M059J (cell line): ENCODE measurements at regions not wholly inside any gene's neighbourhood (a gene's known extent, or its start where the extent isn't known, plus 50 kb on each side); places are given as distances from the start of the nearest gene placed in this dataset.

Experiments
- DNase-seq: peaks from one replicate; pipeline ENCODE4 v3.0.0-alpha.2; 2012; ENCODE audit warnings: low read depth

GRCh38 chr7:16233517-16233916 lies 187.8 kb downstream of the CRPPA start:
- no peak for DNase-seq

- no peak for DNase-seq
Measured at GRCh38 chr7:16232273-16232672, 189.1 kb downstream of the CRPPA start.

- no peak for DNase-seq
Measured at GRCh38 chr7:16223963-16224707, 197.2 kb downstream of the CRPPA start.

- no peak for DNase-seq
Measured at GRCh38 chr7:16212610-16213009, 208.7 kb downstream of the CRPPA start.

DNA sequence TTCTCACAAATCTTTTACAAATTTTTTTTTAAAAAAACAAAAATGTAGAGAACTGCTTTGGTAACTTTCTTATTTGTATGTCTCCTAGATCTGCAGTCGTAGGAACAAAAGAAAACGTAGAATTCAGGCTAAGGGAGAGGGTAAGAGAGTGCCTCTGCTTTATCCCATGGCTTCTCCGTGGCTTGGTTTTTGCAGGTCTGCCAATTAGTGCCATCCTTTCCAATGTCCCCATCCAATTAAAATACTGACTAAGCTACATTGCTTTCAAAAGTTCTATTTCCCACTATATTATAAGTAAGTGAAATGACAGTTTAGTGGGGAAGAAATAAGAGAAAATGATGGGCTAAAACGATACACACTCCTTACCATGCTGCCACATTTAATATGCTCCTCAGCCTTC lies 209.3 kb downstream of the CRPPA start:
- DNase-seq: no peak

DNA sequence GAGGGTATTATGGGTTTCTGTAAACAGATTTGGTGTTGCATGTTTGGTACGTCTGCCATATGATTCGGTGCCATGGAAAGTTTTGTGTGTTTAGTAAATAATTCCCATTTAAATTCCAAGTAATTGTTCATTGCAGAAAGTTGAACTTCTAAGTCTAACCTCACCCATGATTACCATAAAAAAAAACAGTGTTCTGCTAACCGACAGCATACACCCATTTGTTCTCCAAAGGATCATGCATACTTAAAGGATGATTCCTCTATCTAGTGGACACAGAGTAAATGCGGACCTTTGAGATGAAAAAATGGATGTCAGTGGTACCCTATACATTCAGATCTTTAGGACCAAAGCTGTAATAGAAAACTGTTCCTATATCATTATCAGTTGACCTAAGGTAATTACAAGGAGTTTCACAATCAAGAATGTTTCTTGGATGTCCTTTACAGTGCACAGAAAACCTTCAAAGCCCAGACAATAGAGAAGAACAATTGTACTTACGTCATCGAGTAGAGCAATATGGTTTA lies 209.9 kb downstream of the CRPPA start:
- peak; percentile 11 for DNase-seq

GRCh38 chr7:16210171-16210570 lies 211.2 kb downstream of the CRPPA start:
- no peak for DNase-seq

DNA sequence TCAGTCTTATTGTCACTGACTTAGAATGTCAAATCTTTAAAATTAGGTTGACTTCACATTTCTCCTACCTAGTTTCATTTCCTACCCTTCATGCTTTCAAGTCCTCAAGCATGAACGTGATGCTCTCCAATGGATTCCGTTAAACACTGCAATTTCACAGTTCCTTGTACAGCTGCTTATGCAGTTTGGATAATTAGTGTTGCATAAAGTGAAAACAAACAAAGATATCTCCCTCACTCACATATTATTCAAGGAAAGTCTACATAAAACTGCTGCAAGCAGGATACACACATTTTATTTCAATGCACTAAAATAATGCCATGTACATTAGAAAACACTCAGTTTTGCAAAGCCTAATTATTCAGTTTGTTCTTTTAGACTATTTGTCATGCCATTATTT lies 214.0 kb downstream of the CRPPA start:
- no peak for DNase-seq

DNA sequence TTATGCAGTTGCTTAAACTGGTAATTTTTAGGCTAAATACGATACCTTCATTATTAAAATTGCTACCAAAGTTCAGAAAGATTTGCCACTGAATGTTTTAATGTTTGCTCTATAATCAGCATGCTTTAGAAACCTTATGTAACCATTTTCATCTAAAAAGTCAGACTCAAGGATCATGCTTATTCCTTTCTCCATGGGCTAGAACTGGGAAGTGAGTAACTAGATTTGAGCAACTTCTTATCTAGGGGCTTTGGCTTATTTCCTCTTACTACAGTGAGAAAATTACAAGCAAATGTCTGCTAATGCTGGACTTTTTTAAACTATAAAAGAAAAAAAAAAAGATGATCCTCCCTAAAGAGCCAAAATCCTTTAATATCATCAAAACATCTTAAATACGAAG lies 215.9 kb downstream of the CRPPA start:
- no peak for DNase-seq

DNA sequence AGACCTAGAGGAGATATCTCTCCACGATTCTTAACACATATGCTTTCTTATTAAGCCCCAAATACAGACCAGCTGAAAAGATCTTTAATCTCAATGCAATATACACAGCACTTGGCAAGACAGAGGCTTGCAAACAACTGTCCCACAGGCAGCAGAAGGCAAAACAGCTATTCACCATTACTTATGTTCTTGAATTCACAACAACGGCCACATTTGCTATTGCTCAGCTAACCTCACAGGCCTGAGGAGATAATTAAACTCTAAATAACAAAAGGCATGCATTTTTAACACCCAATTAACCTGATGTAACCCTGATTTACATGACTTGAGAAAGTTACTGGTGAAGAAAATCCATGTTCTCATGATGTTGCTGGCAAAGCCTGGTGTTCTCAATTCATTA lies 216.4 kb downstream of the CRPPA start:
- DNase-seq: no peak

DNA sequence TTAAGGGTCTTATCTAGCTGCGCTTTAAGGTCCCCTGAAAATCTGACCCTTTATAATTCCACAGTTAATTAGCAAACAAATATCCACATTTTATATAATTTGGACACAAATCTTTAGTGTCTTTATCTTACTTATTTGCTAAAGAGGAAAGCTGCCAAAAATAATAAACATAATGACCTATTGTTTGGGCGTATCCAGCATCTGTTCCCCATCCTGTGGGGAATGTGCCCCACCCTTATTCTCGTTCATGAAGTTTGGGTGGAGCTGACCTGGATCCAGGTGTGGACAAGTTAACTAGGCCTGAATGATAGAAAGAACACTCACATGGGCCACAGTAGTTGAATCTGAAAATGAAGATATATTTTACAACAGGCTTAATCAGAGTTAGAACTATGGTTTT lies 218.3 kb downstream of the CRPPA start:
- no peak for DNase-seq

DNA sequence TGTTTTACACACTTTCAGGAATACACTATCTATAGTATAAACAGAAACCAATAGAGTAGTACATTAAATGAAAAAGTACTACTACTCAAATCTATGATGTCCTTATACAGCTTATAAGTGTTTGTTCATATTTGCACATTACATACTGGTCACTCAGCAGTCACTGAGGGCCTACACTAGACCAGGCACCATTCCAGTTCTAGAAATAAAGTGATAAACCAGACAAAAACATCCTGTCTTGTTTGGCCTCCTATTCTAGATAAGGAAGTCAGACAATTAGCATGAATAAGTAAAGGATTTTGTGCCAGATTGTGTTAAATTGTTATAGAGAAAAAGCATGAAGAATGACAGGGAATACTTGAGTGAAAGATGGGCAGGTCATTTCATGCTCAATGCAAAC lies 219.0 kb downstream of the CRPPA start:
- no peak for DNase-seq

- no peak for DNase-seq
Measured at GRCh38 chr7:16200591-16200990, 220.7 kb downstream of the CRPPA start.

- no peak for DNase-seq
Measured at GRCh38 chr7:16193631-16194030, 227.7 kb downstream of the CRPPA start.

DNA sequence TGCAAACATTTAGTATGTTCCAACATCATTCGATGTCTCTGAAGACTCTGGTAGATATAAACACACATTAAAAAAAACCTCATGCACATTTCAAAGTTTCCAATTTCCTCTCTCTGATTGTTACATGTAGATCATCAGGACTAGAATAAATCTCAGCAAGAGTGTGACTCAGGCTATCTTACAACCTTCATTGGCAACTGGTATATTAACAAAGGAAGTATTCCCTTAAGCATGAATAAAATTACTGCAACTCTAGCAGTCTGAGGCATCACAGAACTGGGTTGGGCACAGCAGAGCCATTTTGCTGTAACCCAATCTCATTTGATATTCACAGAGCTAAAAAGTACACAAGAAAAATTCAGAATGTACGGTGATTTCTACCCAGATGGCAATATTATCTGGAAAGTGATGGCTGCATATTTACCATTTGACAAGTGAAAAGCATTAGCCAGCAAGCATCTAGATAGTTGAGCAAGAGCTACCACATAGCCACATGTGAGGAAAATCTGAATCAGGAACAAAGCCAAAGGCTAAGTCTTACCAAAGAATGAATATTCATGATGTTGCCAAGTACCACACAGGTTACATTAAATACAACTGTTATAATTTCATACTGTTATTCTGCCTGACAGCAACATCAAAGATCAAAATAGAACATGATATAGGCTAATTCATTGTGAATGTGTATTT lies 232.2 kb downstream of the CRPPA start:
- peak; percentile 11 for DNase-seq

DNA sequence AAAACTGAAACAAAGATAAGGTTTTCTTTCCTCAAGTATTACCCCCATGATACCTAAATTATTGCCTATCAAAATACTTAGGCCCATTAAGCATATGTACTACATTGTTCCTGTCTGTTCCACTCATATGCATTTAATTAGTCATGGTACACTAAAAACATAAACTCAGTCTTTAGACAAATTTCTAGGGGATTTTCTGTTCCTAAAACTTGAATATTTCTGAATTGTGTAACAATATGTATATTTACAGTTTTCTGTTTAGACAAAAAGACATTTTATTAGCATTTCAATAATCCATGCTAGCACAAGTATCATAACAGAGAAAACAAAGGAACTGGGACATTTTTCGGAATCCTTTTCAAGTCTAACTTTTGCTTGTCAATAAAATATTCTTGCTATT lies 234.2 kb downstream of the CRPPA start:
- no peak for DNase-seq

DNA sequence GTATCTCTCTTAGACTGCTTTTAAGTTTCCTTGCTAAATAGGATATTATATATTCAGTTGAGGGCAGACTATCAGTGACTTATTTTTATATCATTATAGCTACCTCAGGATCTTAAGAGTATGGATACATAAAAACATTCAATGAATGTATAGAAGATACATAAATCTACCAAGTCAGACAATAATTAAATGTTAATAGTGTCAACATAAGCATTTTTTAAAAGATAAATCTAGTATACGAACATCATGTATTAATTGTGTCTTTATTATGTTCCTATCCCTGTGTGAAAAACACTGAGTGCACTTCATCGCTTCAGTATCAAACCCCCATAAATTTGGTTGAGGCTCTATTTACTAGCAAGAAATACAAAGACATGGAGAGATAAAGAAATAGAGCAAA lies 242.8 kb downstream of the CRPPA start:
- no peak for DNase-seq

DNA sequence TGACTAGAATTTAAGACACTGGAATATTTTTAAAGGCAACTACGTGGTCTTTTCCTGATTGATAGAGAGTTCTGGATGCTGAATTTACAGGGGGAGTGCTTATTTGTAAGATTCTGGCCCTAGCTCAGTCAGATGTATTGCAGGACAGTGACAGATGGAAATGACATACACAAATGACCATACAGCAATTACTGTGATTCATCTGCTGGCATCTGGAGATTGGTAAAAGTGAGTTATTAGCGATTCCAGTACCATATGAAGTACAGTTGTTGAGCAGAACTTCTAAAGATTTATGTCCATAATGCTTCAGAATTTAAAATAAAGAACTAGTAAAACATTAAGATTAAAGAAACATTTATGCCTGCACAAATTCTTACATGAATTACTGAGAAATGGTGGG lies 243.2 kb downstream of the CRPPA start:
- DNase-seq: no peak

DNA sequence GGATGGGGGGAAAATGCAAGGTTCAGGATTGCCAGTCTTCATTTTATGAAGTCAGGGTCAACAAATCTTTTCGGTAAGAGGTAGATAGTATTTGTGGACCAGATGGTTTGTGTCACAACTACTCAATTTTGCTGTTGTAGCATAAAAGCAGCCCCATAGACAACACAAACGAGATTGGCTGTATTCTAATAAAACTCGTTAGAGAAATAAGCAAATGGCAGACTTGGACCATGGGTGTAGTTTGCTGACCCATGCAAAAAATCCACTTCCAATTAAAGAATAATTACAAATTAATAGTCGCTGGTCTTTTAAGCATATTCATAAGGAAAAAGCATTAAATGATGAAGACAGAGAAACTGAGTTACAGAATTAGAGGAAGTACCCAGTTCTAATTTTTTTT lies 247.1 kb downstream of the CRPPA start:
- no peak for DNase-seq

- DNase-seq: no peak
Measured at GRCh38 chr7:16172366-16172765, 249.0 kb downstream of the CRPPA start.

DNA sequence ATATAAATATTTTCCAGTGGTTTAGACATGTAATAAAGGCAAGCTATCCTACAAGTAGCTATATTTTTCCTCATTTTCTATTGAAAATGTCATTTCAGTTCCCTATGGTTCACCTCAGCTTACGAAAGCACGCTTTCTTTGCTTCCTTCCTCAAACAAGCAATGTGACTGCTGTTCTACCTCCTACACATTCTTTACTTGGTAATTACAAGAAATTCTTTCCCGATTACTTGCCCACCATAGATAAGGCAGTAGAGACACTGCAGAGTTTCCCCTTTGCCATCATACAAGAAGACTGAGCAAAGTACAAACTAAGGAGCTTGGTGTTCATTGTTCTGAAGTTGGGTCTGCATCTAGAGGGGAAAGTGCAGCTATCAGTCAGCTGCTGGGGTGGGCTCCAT lies 249.4 kb downstream of the CRPPA start:
- DNase-seq: no peak

- DNase-seq: no peak
Measured at GRCh38 chr7:16170671-16171070, 250.7 kb downstream of the CRPPA start.

DNA sequence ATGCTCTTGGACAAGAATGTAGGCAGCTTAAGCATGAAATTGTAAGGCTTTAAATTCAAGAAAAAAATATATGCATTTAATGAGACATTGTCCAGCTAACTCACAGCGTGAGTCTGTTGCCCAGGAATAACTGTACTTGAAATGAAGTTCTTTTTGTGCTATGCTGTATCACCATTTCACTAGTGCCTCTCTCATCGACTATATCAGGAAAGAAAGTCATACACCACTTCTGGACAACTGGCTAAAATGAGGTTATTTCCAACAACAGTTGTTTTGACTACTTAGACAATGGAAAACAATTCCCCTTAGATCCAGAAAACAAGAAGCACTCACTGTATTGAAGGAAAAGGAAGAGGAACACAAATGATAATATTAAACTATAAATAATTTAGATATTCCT lies 251.8 kb downstream of the CRPPA start:
- DNase-seq: no peak

DNA sequence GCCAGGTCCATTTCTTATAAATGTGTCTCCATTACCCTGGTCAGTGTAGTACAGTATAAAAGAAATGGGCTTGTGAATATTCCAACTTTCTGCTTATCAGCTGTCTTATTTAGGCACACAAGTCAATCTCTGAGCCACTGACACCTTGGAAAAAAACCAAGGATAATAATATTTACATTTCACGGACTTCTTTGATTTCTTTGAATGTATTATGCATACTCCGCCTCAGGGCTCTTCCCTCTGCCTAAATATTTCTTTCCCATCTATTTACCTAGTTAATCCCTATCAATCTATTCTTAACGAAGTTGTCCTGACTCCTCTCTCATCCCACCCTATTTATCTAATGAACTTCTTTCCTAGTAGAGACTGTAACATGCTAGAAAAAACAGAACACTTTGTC lies 253.8 kb downstream of the CRPPA start:
- no peak for DNase-seq
